HEK293 (cell line): ENCODE measurements at regions not wholly inside any gene's neighbourhood (a gene's known extent, or its start where the extent isn't known, plus 50 kb on each side); places are given as distances from the start of the nearest gene placed in this dataset.
"Not testable (repeated sequence)": the region's sequence is repeated elsewhere in the genome, so short reads cannot be mapped to it uniquely, and the experiment has no call there.

ENCODE experiments used
- CTCF ChIA-PET: fragments of 350-600 bp; formaldehyde crosslinking; extraction: SDS; loops from one replicate; lab custom pipeline; 2021; ENCODE audit warnings: antibody characterized with exemption; lab: Yijun Ruan, JAX
- POLR2A ChIA-PET: fragments of 300-600 bp; formaldehyde crosslinking; extraction: SDS; loops from one replicate; lab custom pipeline; 2020; ENCODE audit warnings: antibody characterized with exemption, inconsistent platforms; lab: Yijun Ruan, JAX
- H3K27ac ChIP-seq: fragments of 200-500 bp; sonication (Bioruptor generic); 2 replicates; pipeline ENCODE4 v1.5.1; 2014; ENCODE audit warnings: low read depth, low read length, control low read depth, inconsistent platforms; ENCODE audit errors: extremely low read depth
- H3K36me3 ChIP-seq, 2 experiments: fragments of 200-500 bp in 1 of 2; sonication (Bioruptor generic) in 1 of 2; 1 replicate in 1 of 2; 2 replicates in 1 of 2; pipeline ENCODE4 v1.5.1; 2014 to 2017; ENCODE audit warnings: inconsistent platforms in 2 of 2, low read length in 2 of 2; ENCODE audit not compliant: control insufficient read depth in 2 of 2, insufficient read depth in 1 of 2
- H3K4me1 ChIP-seq: fragments of 200-500 bp; sonication (Bioruptor generic); 2 replicates; pipeline ENCODE4 v1.5.1; 2014; ENCODE audit warnings: mild to moderate bottlenecking, low read length, inconsistent platforms; ENCODE audit not compliant: control insufficient read depth, insufficient read depth
- H3K4me3 ChIP-seq: 2 replicates; pipeline ENCODE4 v1.5.1; 2011; ENCODE audit warnings: low read depth, mild to moderate bottlenecking, control low read depth, low read length, moderate library complexity
- H3K9me3 ChIP-seq: fragments of 200-500 bp; sonication (Bioruptor generic); 2 replicates; pipeline ENCODE4 v1.5.1; 2014; ENCODE audit warnings: low read depth, low read length, inconsistent platforms; ENCODE audit not compliant: control insufficient read depth, insufficient read depth

GRCh38 chr13:111680100-111680499, 359.7 kb downstream of the TEX29 start:
- POLR2A ChIA-PET, CTCF ChIA-PET, H3K27ac ChIP-seq, H3K9me3 ChIP-seq, H3K36me3 ChIP-seq, H3K4me3 ChIP-seq, H3K4me1 ChIP-seq: not testable (repeated sequence)

- CTCF ChIA-PET, H3K36me3 ChIP-seq, H3K9me3 ChIP-seq, H3K4me3 ChIP-seq, H3K4me1 ChIP-seq, POLR2A ChIA-PET, H3K27ac ChIP-seq: not testable (repeated sequence)
These were observed 371.6 kb downstream of the TEX29 start for GRCh38 chr13:111692028-111692427.

GRCh38 chr13:111696121-111696520, 370.8 kb upstream of the SOX1 start:
- H3K27ac ChIP-seq, H3K9me3 ChIP-seq, POLR2A ChIA-PET, H3K4me3 ChIP-seq, CTCF ChIA-PET, H3K4me1 ChIP-seq, H3K36me3 ChIP-seq: not testable (repeated sequence)

GRCh38 chr13:111702059-111702458, 364.9 kb upstream of the SOX1 start:
- H3K27ac ChIP-seq, H3K9me3 ChIP-seq, H3K4me1 ChIP-seq, H3K36me3 ChIP-seq, POLR2A ChIA-PET, CTCF ChIA-PET, H3K4me3 ChIP-seq: not testable (repeated sequence)
